ENCODE measurements at regions not wholly inside any gene's neighbourhood (a gene's known extent, or its start where the extent isn't known, plus 50 kb on each side); places are given as distances from the start of the nearest gene placed in this dataset.
A peak's percentile ranks its signal among the peaks of the same experiment; 100 is the strongest.

DNA sequence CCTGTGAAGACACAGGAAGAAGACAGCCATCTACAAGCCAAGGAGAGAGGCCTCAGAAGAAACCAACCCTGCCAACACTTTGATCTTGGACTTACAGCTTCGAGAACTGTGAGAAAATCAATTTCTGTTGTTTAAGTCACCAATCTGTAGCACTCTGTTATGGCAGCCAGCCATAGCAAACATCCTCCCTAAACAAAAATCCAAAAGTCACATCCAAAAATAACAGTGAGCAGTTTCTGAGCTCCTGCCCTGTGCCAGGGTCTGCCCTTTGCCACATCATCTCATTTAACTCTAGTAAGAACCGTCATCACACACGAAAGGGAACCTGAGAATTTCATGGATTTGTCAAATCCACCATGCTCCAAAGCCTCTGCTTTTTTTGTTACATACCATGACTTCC is 118.8 kb downstream of the TRIM36 start:
- Histone ChIP-seq H3K79me2 (ENCODE audit: insufficient read depth) (no peaks in the 10 kb centered on the region), H3K9me3 (ENCODE audit: low read depth) (no peaks in the 10 kb centered on the region), H3K4me3 (no peak overlapping the region), H4K20me1 (ENCODE audit: insufficient read depth) (no peaks in the 10 kb centered on the region), H3K27ac (no peak overlapping the region), H3K36me3 (ENCODE audit: low read depth) (no peaks in the 10 kb centered on the region), H3K27me3 (replicated peaks; ENCODE audit: insufficient read depth) (no peaks in the 10 kb centered on the region), H3K9me2 (ENCODE audit: insufficient read depth) (no peaks in the 10 kb centered on the region), H3F3A (ENCODE audit: insufficient read depth) (no peaks in the 10 kb centered on the region), H3K9ac (no peak overlapping the region), H2AFZ (no peak overlapping the region), H3K4me1 (ENCODE audit: insufficient read depth) (no peaks in the 10 kb centered on the region), H3K4me2 (ENCODE audit: unreplicated experiment) (no peak overlapping the region)
- TF ChIP-seq EZH2 (IDR thresholded peaks at IDR 0.05; ENCODE audit: insufficient read depth, poor library complexity, severe bottlenecking) = no peak
- no peak for DNase-seq
- in situ Hi-C loops (cut with MboI) = loop anchor here (25.0 kb wide), 1 partner anchor 1414 kb away; no protein-coding TSS in a partner anchor
- WGBS, 2 experiments (ENCODE audit: low coverage in 1 of 2, low lambda C conversion rate in 2 of 2, missing lambda C conversion rate in 2 of 2) = 0 to 4% methylated on average over 3 of the region's 3 CpGs

GRCh38 chr5:115033861-115034260 is 135.8 kb downstream of the TRIM36 start:
- no peaks in the 10 kb centered on the region for H3K4me1 ChIP-seq (ENCODE audit: insufficient read depth)
- no peaks in the 10 kb centered on the region for H4K20me1 ChIP-seq (ENCODE audit: insufficient read depth)
- TF ChIP-seq EZH2 (IDR thresholded peaks at IDR 0.05; ENCODE audit: insufficient read depth, poor library complexity, severe bottlenecking) (no peak), EZH2phosphoT487 (IDR thresholded peaks at IDR 0.05; ENCODE audit: insufficient read depth, low read depth) (no peak)
- no peak overlapping the region for H3K4me2 ChIP-seq (ENCODE audit: unreplicated experiment)
- peak; percentile 21 for DNase-seq
- no peaks in the 10 kb centered on the region for H3K36me3 ChIP-seq (ENCODE audit: low read depth)
- no peak overlapping the region for H2AFZ ChIP-seq
- no peaks in the 10 kb centered on the region for H3K79me2 ChIP-seq (ENCODE audit: insufficient read depth)
- H3F3A ChIP-seq (ENCODE audit: insufficient read depth) = no peaks in the 10 kb centered on the region
- H3K9me3 ChIP-seq (ENCODE audit: low read depth) = no peaks in the 10 kb centered on the region
- H3K27me3 ChIP-seq (replicated peaks; ENCODE audit: insufficient read depth) = no peaks in the 10 kb centered on the region
- H3K4me3 ChIP-seq = no peak overlapping the region
- in situ Hi-C loops (cut with MboI) = no loop called here
- no peak overlapping the region for H3K27ac ChIP-seq
- 8 to 14% methylated on average over 4 of the region's 4 CpGs for WGBS, 2 experiments (ENCODE audit: low coverage in 1 of 2, low lambda C conversion rate in 2 of 2, missing lambda C conversion rate in 2 of 2)
- no peak overlapping the region for H3K9ac ChIP-seq
- H3K9me2 ChIP-seq (ENCODE audit: insufficient read depth) = no peaks in the 10 kb centered on the region

- TF ChIP-seq EZH2 (IDR thresholded peaks at IDR 0.05; ENCODE audit: insufficient read depth, poor library complexity, severe bottlenecking) (no peak), EZH2phosphoT487 (IDR thresholded peaks at IDR 0.05; ENCODE audit: insufficient read depth, low read depth) (no peak)
- DNase-seq = no peak
- Histone ChIP-seq H3K4me3 (no peak overlapping the region), H3K4me1 (ENCODE audit: insufficient read depth) (no peaks in the 10 kb centered on the region), H2AFZ (no peak overlapping the region), H3K4me2 (ENCODE audit: unreplicated experiment) (no peak overlapping the region), H3K27me3 (replicated peaks; ENCODE audit: insufficient read depth) (no peaks in the 10 kb centered on the region), H3K9me2 (ENCODE audit: insufficient read depth) (no peaks in the 10 kb centered on the region), H3K79me2 (ENCODE audit: insufficient read depth) (no peaks in the 10 kb centered on the region), H3K27ac (no peak overlapping the region), H3F3A (ENCODE audit: insufficient read depth) (no peaks in the 10 kb centered on the region), H3K9me3 (ENCODE audit: low read depth) (no peaks in the 10 kb centered on the region), H3K36me3 (ENCODE audit: low read depth) (no peaks in the 10 kb centered on the region), H4K20me1 (ENCODE audit: insufficient read depth) (no peaks in the 10 kb centered on the region), H3K9ac (no peak overlapping the region)
- in situ Hi-C loops (cut with MboI) = no loop called here
- WGBS, 2 experiments (ENCODE audit: low coverage in 1 of 2, low lambda C conversion rate in 2 of 2, missing lambda C conversion rate in 2 of 2) = 17 to 18% methylated on average over 4 of the region's 4 CpGs
Observed at GRCh38 chr5:115028557-115028956, 141.2 kb downstream of the TRIM36 start.

DNA sequence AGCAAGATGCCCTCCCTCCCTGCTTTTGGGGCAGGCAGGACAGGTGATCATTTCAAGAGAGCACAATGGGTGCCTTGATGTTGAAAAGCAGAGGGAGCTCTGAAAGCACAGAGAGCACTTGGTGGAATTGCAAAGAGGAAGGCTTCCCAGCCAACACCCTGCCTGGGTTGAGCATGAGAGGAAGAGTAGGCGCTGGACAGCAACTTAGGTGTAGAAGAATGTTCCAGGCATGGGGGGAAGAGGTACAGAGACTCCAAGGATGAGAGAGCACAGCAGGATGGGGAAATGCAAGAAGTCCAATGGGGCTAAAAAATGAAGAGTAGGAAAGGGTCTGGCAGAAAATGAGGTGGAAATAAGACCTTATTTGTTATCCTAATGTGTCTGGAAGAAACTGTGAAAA is 144.8 kb downstream of the TRIM36 start:
- H3K9ac ChIP-seq = no peak overlapping the region
- TF ChIP-seq EZH2phosphoT487 (IDR thresholded peaks at IDR 0.05; ENCODE audit: insufficient read depth, low read depth) (no peak), EZH2 (IDR thresholded peaks at IDR 0.05; ENCODE audit: insufficient read depth, poor library complexity, severe bottlenecking) (no peak)
- in situ Hi-C loops (cut with MboI) = no loop called here
- no peaks in the 10 kb centered on the region for H3K4me1 ChIP-seq (ENCODE audit: insufficient read depth)
- H4K20me1 ChIP-seq (ENCODE audit: insufficient read depth) = no peaks in the 10 kb centered on the region
- no peaks in the 10 kb centered on the region for H3K9me2 ChIP-seq (ENCODE audit: insufficient read depth)
- H3F3A ChIP-seq (ENCODE audit: insufficient read depth) = no peaks in the 10 kb centered on the region
- no peaks in the 10 kb centered on the region for H3K27me3 ChIP-seq (replicated peaks; ENCODE audit: insufficient read depth)
- no peak overlapping the region for H3K27ac ChIP-seq
- H3K79me2 ChIP-seq (ENCODE audit: insufficient read depth) = no peaks in the 10 kb centered on the region
- 7 to 8% methylated on average over 1 of the region's 1 CpG for whole genome bisulfite sequencing, 2 experiments (ENCODE audit: low coverage in 1 of 2, low lambda C conversion rate in 2 of 2, missing lambda C conversion rate in 2 of 2)
- no peaks in the 10 kb centered on the region for H3K36me3 ChIP-seq (ENCODE audit: low read depth)
- H3K4me2 ChIP-seq (ENCODE audit: unreplicated experiment) = no peak overlapping the region
- H2AFZ ChIP-seq = no peak overlapping the region
- no peak for DNase-seq
- H3K4me3 ChIP-seq = no peak overlapping the region
- no peaks in the 10 kb centered on the region for H3K9me3 ChIP-seq (ENCODE audit: low read depth)

GRCh38 chr5:115022303-115022702 is 147.4 kb downstream of the TRIM36 start:
- no peaks in the 10 kb centered on the region for H3K4me1 ChIP-seq (ENCODE audit: insufficient read depth)
- peak; percentile 44 for DNase-seq
- H3K4me3 ChIP-seq = no peak overlapping the region
- H3K9me3 ChIP-seq (ENCODE audit: low read depth) = no peaks in the 10 kb centered on the region
- H3F3A ChIP-seq (ENCODE audit: insufficient read depth) = no peaks in the 10 kb centered on the region
- no peaks in the 10 kb centered on the region for H3K27me3 ChIP-seq (replicated peaks; ENCODE audit: insufficient read depth)
- H3K79me2 ChIP-seq (ENCODE audit: insufficient read depth) = no peaks in the 10 kb centered on the region
- H3K4me2 ChIP-seq (ENCODE audit: unreplicated experiment) = no peak overlapping the region
- no peak overlapping the region for H3K9ac ChIP-seq
- no peaks in the 10 kb centered on the region for H4K20me1 ChIP-seq (ENCODE audit: insufficient read depth)
- no peak for TF ChIP-seq EZH2 (IDR thresholded peaks at IDR 0.05; ENCODE audit: insufficient read depth, poor library complexity, severe bottlenecking)
- no peak for TF ChIP-seq EZH2phosphoT487 (IDR thresholded peaks at IDR 0.05; ENCODE audit: insufficient read depth, low read depth)
- no peak overlapping the region for H3K27ac ChIP-seq
- H2AFZ ChIP-seq = no peak overlapping the region
- no peaks in the 10 kb centered on the region for H3K36me3 ChIP-seq (ENCODE audit: low read depth)
- no peaks in the 10 kb centered on the region for H3K9me2 ChIP-seq (ENCODE audit: insufficient read depth)
- in situ Hi-C loops (cut with MboI) = no loop called here

All from GM23248 (cell line).